Mucosa of gallbladder (tissue), 1 donor: ENCODE measurements at regions not wholly inside any gene's neighbourhood (a gene's known extent, or its start where the extent isn't known, plus 50 kb on each side); places are given as distances from the start of the nearest gene placed in this dataset.
"Not testable (repeated sequence)": the region's sequence is repeated elsewhere in the genome, so short reads cannot be mapped to it uniquely, and the experiment has no call there.

Experiments used
- DNase-seq: peaks from one replicate; pipeline ENCODE4 v3.0.0-alpha.2; 2020; ENCODE audit warnings: low spot score
- donor health status: DM: no; HTN: no; CAD: no.

DNA sequence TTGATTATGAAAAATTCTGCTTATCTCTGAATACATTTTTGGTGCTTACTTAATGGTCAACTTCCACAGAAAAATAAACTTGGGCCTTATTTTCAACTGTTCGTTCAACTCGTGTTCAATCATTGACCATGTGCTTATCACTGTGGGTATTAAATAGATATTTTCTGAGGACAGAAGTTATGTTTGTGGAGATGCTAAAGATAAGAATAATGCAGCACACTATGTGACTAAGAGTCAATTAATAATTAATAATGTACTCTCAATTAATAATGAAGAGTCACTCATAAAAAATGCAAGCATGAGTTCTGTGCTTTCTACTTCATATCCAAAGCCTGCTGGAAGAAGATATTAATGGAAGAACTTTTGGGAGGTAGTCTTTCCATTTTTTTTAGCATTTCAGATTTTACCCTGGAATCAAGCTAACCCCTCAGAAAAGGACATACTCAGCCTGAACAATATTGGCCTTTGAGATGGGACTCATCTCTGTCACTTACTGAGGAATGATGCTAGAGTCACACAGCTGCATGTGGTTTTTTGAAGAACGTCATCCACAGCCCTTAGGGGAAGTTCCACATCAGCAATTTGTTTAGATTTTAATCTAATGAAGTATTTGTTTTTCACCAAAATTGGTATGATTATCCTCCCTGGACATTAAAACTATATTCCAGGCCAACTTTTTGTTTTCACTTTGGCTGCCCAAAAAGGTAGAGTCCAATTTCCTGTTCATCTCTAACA, 191.9 kb upstream of the CRIM1 start:
- no peak for DNase-seq

DNA sequence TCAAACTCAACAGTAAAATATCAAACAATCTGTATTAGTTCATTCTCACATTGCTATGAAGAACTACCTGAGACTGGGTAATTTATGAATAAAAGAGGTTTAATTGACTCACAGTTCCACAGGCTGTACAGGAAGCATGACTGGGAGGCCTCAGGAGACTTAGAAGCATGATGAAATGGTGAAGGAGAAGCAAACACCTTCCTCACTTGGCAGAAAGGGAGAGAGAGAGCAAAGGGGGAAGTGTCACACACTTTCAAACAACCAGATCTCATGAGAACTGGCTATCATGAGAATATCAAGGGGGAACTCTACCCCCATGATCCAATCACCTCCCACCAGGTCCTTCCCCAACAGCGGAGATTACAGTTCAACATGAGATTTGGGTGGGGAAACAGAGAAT, 198.5 kb upstream of the CRIM1 start:
- DNase-seq, result not testable (repeated sequence)

GRCh38 chr2:36147670-36148390, 207.7 kb upstream of the CRIM1 start:
- DNase-seq, result no peak

GRCh38 chr2:36146765-36147164, 208.8 kb upstream of the CRIM1 start:
- no peak for DNase-seq

- DNase-seq, result no peak
Measured at GRCh38 chr2:36140391-36140790, 215.2 kb upstream of the CRIM1 start.

DNA sequence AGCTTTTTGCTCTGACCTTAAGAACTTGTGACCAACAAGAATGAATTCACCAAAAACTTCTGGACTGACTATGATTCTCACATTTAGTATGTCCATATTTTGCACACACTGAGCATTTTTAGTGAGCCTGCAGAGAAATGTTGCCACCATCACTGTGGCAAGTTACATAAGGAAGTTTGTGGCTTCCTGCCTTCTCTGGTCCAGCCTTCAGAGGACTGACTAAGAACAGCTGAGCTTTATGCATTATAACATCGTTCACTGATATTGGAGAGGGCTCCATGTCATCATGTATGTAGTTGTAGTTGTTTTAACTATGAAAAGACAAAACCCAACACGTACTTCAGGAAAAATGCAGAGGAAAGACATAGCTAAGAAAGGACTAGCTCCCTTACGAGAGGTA, 218.0 kb upstream of the CRIM1 start:
- DNase-seq, result no peak

- no peak for DNase-seq
Measured at GRCh38 chr2:36134281-36134680, 221.3 kb upstream of the CRIM1 start.

GRCh38 chr2:36128359-36128758, 227.2 kb upstream of the CRIM1 start:
- no peak for DNase-seq

- no peak for DNase-seq
Measured at GRCh38 chr2:36125702-36126101, 229.9 kb upstream of the CRIM1 start.

DNA sequence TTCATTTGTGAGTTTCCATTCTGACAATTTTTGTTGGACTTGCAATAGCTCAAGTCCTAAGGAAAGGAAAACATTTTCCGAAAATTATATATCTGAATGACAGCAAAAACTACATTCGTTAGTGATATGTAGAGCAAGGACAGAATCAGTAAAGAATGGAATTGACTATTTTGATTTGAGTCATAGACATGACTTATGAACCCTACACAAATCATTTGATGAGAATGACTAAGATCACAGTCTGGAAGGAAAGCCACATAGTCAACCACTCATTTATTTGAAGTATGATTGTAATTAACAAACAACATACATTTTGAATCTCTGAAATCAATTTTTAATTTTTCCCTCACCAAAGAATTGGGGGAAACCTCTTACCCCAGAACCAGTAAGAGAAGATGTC, 231.6 kb upstream of the CRIM1 start:
- no peak for DNase-seq

- no peak for DNase-seq
Measured at GRCh38 chr2:36097022-36097421, 258.6 kb upstream of the CRIM1 start.

GRCh38 chr2:36091844-36092741, 263.5 kb upstream of the CRIM1 start:
- DNase-seq, result not testable (repeated sequence)

DNA sequence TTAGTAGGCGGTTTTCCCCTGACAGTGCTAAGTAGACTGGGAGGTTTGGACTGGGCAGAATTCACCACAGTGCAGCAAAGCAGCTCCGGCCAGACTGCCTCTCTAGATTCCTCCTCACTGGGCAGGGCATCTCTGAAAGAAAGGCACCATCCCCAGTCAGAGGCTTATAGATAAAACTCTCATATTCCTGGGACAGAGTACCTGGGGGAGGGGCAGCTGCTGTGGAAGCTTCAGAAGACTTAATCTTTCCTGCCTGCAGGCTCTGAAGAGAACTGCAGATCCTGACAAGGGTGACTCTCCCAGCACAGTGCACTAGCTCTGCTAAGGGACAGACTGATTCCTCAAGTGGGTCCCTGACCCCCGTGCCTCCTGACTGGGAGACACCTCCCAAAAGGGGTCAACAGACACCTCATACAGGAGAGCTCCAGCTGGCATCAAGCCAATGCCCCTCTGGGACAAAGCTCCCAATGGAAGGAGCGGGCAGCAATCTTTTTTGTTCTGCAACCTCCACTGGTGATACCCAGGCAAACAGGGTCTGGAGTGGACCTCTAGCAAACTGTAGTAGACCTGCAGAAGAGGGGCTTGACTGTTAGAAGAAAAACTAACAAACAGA, 266.8 kb upstream of the CRIM1 start:
- no peak for DNase-seq

DNA sequence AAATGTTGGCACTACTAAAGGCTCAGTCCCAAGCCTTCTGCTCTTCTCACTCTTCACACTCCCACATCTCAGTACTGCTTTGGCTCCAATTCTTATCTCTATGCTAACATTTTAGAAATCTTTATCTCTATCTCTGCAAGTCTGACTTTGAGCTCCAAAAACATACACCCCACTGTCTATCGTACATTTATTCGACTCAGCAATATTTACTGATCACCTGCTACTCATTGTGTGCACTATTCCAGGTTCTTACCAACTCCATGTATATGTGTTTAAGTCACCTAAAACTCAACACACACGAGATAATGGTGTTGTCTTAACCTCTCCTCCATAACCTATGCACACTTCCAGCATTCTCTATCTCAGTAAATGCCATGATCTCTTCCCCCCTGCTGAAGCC, 268.2 kb upstream of the CRIM1 start:
- DNase-seq, result no peak

DNA sequence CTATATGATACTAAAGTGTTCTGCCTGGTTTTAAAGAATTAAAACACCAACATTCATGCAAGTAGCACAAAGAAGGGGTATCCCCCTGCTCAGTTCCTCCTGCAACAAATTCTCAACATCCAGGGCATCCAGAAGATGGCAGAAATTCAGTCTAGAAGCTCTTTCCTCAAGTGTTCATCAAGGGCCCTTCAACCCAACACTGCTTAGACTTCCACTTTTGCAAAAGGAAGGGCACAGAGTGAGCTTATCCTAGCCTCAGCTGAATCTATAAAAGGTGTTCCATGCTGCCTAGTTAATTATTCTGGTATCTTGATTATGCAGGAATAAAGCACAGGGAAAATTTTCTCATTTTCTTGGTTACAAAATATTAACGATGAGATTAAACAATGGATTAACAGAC, 275.8 kb upstream of the CRIM1 start:
- DNase-seq, result no peak

- no peak for DNase-seq
Measured at GRCh38 chr2:36074008-36074407, 281.6 kb upstream of the CRIM1 start.

DNA sequence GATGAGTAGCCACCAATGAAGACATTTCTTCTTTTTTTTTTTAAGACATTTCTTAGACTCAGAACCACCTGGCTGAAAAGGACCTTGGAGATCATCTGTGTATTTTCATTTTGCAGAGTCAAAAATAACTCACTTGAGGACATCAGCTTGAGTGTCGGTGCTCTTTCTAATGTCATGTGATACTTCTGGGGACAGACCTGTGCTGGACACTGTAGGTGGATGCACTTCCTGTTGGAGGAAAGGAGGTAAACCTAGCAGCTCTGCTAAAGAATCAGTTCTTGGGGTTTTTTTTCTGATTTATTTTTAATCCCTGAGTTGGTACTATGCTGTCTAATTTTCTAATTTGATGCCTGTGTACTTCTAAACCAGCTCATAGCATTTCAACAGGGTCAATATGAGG, 283.9 kb upstream of the CRIM1 start:
- no peak for DNase-seq

- DNase-seq, result no peak
Measured at GRCh38 chr2:36069074-36069473, 286.5 kb upstream of the CRIM1 start.

DNA sequence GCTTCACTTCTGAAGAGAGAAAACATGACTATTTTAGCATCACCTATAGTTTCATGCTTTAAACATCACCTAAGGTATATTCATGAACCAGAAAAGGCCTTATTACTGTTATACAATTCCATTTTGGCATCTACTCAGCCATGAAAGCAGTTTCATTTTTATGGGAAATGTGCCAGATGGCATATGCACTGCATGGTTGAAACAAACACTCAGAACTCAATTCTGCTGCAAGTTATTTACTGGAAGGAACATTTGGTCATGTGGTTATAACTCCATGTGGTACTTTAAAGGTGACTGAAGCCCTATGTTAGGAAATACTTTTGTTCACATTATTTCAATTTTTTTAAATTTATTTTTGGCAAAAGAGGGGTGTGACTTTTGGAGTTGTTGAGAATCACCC, 287.5 kb upstream of the CRIM1 start:
- DNase-seq, result no peak

- DNase-seq, result no peak
Measured at GRCh38 chr2:36060133-36060532, 295.4 kb upstream of the CRIM1 start.

DNA sequence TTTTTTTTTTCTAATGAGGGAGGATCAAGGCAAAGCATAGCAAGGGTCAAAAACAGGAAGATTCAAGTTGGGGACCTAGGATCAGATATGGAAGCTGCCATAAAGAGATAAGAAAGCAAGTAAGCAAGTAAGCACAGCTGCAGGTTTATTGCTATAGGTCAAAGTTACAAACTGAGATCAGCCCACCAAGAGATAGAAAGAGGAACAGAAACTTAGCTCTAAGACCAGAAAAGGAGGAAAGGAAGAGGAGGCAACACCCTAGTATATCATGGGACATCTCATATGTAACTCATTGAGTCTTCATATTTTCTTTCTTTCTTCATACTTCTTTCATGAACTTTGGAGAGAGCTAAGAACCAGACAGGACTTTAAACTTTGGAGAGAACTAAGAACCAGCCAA, 295.9 kb upstream of the CRIM1 start:
- DNase-seq, result no peak

DNA sequence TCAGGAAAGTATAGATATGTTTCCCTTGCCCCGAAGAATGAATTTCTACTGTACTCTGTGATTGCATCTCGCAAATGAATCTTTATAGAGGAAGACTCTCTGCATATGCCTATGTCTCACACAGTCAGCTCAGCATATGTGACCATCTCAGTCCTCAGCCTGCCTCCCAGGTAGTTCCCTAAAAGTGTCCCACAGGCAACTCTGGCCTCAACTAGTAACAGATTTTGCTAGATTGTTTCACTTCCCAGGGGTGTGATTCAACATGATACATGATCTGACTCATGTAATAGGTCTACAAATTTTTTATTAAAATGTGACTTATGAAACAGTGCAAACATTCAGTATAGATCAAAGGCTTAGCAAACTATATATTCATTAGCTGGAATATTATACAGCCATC, 296.6 kb upstream of the CRIM1 start:
- DNase-seq, result no peak
